ENCODE measurements at regions not wholly inside any gene's neighbourhood (a gene's known extent, or its start where the extent isn't known, plus 50 kb on each side); places are given as distances from the start of the nearest gene placed in this dataset.
A peak's percentile ranks its signal among the peaks of the same experiment; 100 is the strongest.

DNA sequence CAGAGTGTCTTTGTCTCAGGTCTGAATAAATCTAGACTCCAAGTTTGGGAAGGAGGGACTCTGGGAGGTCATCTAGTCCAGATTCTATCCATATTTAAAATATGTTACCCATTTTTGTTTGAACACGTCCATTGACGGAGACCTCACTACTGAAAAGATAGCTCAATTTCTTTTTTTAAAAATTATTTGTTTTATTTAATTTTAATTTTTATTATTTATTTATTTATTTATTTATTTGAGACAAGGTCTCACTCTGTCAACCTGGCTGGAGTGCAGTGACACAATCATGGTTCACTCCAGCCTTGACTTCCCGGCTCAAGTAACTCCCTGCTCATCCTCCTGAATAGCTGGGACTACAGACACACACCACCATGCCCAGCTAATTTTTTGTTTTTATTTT, 89.5 kb upstream of the SNX19 start:
- no peak for ATAC-seq
- peaks cover 10% of the 10 kb centered on the region; the same call in 1 of the 2 replicates for H3K9me3 ChIP-seq (ENCODE audit: control insufficient read depth, insufficient read depth, low read depth, low read length)
- H3K36me3 ChIP-seq (ENCODE audit: control insufficient read depth, insufficient read depth, low read length) = no peaks in the 10 kb centered on the region
- TF ChIP-seq, protein P1, sequence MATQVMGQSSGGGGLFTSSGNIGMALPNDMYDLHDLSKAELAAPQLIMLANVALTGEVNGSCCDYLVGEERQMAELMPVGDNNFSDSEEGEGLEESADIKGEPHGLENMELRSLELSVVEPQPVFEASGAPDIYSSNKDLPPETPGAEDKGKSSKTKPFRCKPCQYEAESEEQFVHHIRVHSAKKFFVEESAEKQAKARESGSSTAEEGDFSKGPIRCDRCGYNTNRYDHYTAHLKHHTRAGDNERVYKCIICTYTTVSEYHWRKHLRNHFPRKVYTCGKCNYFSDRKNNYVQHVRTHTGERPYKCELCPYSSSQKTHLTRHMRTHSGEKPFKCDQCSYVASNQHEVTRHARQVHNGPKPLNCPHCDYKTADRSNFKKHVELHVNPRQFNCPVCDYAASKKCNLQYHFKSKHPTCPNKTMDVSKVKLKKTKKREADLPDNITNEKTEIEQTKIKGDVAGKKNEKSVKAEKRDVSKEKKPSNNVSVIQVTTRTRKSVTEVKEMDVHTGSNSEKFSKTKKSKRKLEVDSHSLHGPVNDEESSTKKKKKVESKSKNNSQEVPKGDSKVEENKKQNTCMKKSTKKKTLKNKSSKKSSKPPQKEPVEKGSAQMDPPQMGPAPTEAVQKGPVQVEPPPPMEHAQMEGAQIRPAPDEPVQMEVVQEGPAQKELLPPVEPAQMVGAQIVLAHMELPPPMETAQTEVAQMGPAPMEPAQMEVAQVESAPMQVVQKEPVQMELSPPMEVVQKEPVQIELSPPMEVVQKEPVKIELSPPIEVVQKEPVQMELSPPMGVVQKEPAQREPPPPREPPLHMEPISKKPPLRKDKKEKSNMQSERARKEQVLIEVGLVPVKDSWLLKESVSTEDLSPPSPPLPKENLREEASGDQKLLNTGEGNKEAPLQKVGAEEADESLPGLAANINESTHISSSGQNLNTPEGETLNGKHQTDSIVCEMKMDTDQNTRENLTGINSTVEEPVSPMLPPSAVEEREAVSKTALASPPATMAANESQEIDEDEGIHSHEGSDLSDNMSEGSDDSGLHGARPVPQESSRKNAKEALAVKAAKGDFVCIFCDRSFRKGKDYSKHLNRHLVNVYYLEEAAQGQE (IDR thresholded peaks at IDR 0.05; ENCODE audit: insufficient read depth in 1 of 2, low read depth in 2 of 2, low read length in 1 of 2) = no peak
- TF ChIP-seq, protein P2, sequence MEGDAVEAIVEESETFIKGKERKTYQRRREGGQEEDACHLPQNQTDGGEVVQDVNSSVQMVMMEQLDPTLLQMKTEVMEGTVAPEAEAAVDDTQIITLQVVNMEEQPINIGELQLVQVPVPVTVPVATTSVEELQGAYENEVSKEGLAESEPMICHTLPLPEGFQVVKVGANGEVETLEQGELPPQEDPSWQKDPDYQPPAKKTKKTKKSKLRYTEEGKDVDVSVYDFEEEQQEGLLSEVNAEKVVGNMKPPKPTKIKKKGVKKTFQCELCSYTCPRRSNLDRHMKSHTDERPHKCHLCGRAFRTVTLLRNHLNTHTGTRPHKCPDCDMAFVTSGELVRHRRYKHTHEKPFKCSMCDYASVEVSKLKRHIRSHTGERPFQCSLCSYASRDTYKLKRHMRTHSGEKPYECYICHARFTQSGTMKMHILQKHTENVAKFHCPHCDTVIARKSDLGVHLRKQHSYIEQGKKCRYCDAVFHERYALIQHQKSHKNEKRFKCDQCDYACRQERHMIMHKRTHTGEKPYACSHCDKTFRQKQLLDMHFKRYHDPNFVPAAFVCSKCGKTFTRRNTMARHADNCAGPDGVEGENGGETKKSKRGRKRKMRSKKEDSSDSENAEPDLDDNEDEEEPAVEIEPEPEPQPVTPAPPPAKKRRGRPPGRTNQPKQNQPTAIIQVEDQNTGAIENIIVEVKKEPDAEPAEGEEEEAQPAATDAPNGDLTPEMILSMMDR (IDR thresholded peaks at IDR 0.05) = no peak
- TF ChIP-seq TCF7L2 (IDR thresholded peaks at IDR 0.05; ENCODE audit: low read depth, low read length) (no peak), POLR2AphosphoS5 (IDR thresholded peaks at IDR 0.05; ENCODE audit: low read depth, low read length) (no peak), SIN3A (IDR thresholded peaks at IDR 0.05; ENCODE audit: borderline replicate concordance, insufficient read depth, low read depth, low read length) (no peak)
- no peaks in the 10 kb centered on the region for H3K27me3 ChIP-seq (ENCODE audit: control insufficient read depth, insufficient read depth, low read length)
- no peak overlapping the region for H3K4me3 ChIP-seq (ENCODE audit: low read depth in 2 of 2, low read length in 2 of 2)
- no peak overlapping the region for H3K27ac ChIP-seq (ENCODE audit: low read length)
- ChIA-PET POLR2A (no interaction called here), CTCF (no interaction called here)
- intact Hi-C loops (cut with micrococcal nuclease; ENCODE audit: unreplicated experiment) = no loop called here
- DNase-seq (ENCODE audit: low read depth, low spot score) = no peak
- H3K4me1 ChIP-seq (ENCODE audit: control insufficient read depth, insufficient read depth, low read length) = peaks cover under 1% of the 10 kb centered on the region; the same call in 1 of the 2 replicates
- no TSS peak for BruUV-seq (replicated peaks)
- in situ Hi-C loops (cut with HindIII; ENCODE audit: low pct_unique_long_range_greater_than_20kb, low sequenced_read_pairs) = no loop called here

DNA sequence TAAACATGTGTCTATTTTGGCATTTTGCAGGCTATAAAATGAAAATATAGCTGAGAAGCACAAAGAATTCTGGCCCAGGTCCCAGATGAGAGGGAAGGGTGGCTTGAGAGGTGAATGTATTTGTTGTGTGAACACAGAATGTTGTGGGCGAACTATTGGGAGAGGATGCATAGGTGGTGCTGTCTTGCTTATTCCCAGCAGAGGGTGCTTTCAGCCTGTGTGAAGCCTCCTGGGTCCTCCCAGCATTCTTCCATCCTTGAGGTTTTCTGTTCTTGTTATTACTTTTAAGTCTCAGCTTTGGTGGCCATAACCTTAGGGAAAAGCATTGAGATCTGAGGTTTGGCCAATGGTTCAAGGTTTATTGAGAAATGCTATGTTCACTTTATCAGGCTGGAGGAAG, 108.7 kb upstream of the SNX19 start:
- Histone ChIP-seq H3K9me3 (ENCODE audit: control insufficient read depth, insufficient read depth, low read depth, low read length) (no peaks in the 10 kb centered on the region), H3K4me3 (ENCODE audit: low read depth in 2 of 2, low read length in 2 of 2) (no peak overlapping the region), H3K4me1 (ENCODE audit: control insufficient read depth, insufficient read depth, low read length) (no peaks in the 10 kb centered on the region), H3K36me3 (ENCODE audit: control insufficient read depth, insufficient read depth, low read length) (no peaks in the 10 kb centered on the region), H3K27ac (ENCODE audit: low read length) (no peak overlapping the region), H3K27me3 (ENCODE audit: control insufficient read depth, insufficient read depth, low read length) (no peaks in the 10 kb centered on the region)
- intact Hi-C loops (cut with micrococcal nuclease; ENCODE audit: unreplicated experiment) = no loop called here
- DNase-seq (ENCODE audit: low read depth, low spot score) (no peak), ATAC-seq (peak; percentile 90)
- BruUV-seq (replicated peaks) = no TSS peak
- CTCF ChIA-PET = no interaction called here
- POLR2A ChIA-PET = no interaction called here
- in situ Hi-C loops (cut with HindIII; ENCODE audit: low pct_unique_long_range_greater_than_20kb, low sequenced_read_pairs) = no loop called here
- TF ChIP-seq, protein P2 (IDR thresholded peaks at IDR 0.05) = peak; percentile 70
- TF ChIP-seq SIN3A (IDR thresholded peaks at IDR 0.05; ENCODE audit: borderline replicate concordance, insufficient read depth, low read depth, low read length) = no peak
